SHP77 (cell line): ENCODE measurements at regions not wholly inside any gene's neighbourhood (a gene's known extent, or its start where the extent isn't known, plus 50 kb on each side); places are given as distances from the start of the nearest gene placed in this dataset.

Experiments used
- DNase-seq, 2 experiments: peaks; one replicate each; lab custom pipeline; 2025; lab: John Stamatoyannopoulos, UW

DNA sequence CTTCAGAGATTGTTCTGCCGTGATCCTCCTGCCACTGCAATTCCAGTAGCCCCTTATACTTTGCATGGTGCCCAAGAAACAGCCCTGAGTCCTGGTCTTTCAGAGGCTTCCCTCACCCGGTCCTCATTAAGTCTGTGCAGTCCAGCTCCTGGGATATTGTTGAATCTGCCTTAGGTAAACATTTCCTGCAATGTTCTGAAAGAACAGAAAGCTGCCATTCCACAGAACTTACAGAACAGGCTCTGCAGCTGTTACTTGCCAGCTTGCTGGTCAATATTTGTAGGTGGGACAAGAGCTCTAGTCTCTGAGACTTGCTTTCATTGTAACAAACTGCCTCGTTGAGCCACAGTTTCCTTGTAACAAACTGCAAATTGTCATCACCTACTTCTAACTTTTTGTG lies 115.0 kb upstream of the KIF5B start:
- DNase-seq, result no peak

DNA sequence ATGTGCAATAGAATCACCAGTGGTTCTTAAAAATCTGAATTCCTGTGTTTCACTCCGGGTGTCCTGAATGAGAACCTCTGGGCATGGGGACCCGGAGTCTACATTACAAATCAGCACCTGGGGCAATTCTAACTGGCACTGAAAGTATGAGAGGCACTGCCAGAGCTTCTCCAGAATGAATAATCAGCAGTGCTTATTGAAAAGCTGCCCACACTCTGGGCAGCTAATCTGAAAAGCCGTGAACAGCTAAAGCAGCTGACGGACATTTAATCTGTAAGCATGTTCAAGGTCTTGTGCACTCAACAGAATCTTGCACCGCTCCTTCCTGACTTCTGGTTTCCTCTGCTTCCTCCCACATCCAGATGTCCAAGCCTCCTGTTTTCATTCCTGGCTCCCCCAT lies 113.3 kb upstream of the KIF5B start:
- DNase-seq, result no peak

DNA sequence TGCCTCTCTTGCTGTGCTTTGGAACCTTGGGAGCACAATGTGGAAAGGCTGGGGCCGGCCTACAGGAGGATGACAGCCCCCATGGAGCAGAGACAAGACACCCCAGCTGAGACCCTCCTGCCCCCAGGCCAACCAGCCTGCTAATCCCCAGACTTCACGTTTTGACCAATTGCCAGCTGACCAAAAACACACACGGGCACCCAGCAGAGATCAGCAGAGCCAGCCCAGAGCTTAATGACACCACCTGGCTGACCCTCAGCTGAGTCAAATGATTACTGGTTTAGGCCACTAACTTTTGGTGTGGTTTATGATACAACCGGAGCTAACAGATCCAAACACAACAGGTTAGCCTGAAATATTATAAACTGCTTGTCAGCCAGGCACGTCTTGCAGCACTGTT lies 111.2 kb upstream of the KIF5B start:
- DNase-seq, result no peak

GRCh38 chr10:32166365-32166764 lies 110.1 kb upstream of the KIF5B start:
- peak; percentile 37 to 38 for DNase-seq

DNA sequence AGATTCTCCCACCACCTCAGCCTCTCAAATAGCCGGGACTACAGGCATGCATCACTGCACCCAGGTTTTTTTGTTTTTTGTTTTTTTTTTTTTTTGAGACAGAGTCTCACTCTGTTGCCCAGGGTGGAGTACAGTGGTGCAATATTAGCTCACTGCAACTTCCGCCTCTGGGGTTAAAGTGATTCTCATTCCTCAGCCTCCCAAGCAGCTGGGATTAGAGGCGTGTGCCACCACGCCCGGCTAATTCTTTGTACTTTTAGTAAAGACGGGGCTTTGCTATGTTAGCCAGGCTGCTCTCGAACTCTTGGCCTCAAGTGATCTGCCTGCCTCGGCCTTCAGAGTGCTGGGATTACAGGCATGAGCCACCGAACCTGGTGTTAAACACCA lies 107.5 kb upstream of the KIF5B start:
- DNase-seq, result no peak

- no peak for DNase-seq
These were observed 107.0 kb upstream of the KIF5B start for GRCh38 chr10:32163071-32163761.

- no peak for DNase-seq
These were observed 105.4 kb upstream of the KIF5B start for GRCh38 chr10:32161586-32161985.

DNA sequence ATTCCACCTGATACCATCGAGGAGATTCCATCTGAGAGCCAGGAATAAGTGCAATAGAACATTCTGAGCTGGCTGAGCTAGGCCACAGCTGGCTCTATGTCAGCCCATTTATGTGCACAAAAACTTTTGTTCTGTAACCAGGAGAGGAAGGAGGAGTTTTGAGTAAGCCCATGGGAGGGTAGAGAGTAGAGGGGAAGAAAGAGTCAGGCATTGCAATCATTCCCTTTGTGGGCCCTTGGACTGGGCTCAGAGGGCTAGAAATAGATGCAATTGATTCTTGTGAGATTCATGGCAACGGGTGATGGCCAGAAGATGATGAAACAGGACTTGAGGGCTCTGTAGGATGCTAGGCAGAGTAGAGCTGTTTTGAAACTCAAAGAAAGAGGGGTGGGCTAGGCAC lies 104.6 kb upstream of the KIF5B start:
- no peak for DNase-seq

- no peak for DNase-seq
These were observed 103.0 kb upstream of the KIF5B start for GRCh38 chr10:32159264-32159663.

DNA sequence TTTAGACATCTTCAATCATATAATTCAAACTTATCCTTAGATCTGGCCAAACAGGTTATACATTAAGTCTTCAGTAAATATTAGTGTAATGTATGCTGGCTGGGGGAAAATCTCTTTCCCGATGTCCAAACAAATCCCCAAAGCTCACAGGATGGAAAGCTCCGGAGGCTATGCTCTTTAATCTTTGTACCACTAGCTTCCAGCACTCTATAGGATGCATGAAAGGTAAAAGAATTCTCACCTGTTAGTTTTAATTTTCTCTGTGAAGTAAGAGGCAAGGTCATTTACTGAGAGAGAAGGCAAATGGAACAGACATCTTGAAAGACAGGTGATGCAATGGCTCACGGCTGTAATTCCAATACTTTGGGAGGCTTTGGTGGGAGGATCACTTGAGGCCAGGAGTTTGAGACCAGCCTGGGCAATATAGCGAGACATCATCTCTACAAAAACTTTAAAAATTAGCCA lies 99.8 kb upstream of the KIF5B start:
- no peak for DNase-seq

GRCh38 chr10:32155075-32155516 lies 98.9 kb upstream of the KIF5B start:
- DNase-seq, result no peak

DNA sequence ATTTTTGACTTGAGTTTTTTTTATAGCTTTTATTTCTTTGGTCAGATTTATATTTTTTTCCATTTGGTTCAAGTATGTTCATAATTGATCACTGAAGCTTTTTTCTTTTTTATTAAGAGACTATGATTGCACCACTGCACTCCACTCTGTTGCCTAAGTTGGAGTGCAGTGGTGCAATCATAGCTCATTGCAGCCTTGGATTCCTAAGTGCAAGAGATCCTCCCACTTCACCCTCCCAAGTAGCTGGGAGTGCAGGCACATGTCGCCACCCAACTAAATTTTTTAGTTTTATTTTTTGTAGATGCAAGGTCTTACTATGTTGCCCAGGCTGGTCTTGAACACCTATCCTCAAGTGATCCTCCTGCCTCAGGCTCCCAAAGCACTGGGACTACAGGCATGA lies 97.7 kb upstream of the KIF5B start:
- no peak for DNase-seq

GRCh38 chr10:32153252-32153651 lies 97.0 kb upstream of the KIF5B start:
- DNase-seq, result no peak

DNA sequence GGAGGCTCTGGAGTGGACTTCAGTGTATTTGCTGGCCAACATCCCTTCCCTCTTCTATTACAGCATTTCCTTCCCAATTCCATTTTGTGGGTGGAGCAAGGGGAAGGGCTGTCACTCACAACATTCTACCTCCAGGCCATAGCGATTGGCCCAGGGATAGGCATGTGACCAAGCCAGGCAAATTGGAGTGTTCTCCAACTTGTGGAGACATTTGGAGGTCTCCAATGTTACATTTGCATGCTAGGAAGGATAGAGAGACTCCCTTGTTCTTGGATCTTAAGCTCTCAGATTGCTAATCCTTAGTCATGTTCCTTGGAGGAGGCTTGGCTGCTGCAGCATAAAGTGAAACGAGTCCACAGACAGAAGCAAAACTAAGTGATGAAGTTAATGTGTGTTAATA lies 95.6 kb upstream of the KIF5B start:
- DNase-seq, result no peak

DNA sequence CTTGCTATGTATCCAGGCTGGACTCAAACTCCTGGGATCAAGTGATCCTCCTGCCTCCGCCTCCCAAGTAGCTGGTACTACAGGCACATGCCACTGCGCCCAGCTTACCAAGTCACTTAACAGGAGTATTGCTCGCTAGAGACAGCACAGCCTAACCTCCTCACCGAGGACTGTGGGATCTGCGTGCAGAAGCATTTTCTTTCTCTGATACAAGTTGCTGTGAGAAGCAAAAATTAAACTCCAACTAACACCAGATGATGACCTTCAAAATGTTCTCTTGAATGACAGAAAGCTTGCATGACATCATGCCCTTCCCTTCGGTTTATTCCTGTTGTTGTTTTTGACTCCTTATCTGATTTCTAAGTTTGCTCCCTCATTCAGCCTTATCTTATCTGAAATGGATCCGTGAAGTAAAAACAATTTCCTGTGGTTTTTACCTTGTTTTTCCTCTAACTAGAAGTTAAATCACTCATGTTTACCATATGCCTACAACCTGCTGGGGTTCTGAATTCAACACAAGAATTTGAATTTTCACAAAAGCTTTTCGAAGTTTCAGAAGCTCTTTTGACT lies 94.4 kb upstream of the KIF5B start:
- no peak for DNase-seq

GRCh38 chr10:32149252-32149955 lies 93.2 kb upstream of the KIF5B start:
- DNase-seq, result no peak

DNA sequence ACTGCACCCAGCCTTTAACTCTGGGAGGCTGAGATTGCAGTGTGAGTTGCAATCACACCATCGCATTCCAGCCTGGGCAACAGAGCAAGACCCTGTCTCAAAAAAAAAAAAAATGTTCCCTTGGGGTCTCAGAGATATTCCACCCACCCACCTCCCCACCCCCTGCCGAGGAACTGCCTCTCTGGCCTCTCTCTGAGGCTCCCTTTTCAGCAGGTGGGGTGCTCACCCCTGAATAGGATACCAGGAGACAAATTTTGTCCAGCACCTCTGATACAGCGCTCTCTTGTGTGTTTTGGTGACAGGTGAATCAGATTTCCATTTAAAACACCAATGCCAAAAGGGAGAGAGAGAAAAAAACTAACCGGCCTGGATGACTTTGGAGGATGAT lies 92.6 kb upstream of the KIF5B start:
- no peak for DNase-seq

- DNase-seq, result no peak
These were observed 91.5 kb upstream of the KIF5B start for GRCh38 chr10:32147730-32148129.

- no peak for DNase-seq
These were observed 89.9 kb upstream of the KIF5B start for GRCh38 chr10:32146166-32146565.

- DNase-seq, result no peak
These were observed 88.8 kb upstream of the KIF5B start for GRCh38 chr10:32144817-32145688.

- DNase-seq, result no peak
These were observed 87.2 kb upstream of the KIF5B start for GRCh38 chr10:32143302-32143847.

GRCh38 chr10:32142646-32143045 lies 86.4 kb upstream of the KIF5B start:
- DNase-seq, result no peak
